Immature natural killer cell (primary cell): ENCODE measurements at regions not wholly inside any gene's neighbourhood (a gene's known extent, or its start where the extent isn't known, plus 50 kb on each side); places are given as distances from the start of the nearest gene placed in this dataset.
A peak's percentile ranks its signal among the peaks of the same experiment; 100 is the strongest.

Experiments used
- DNase-seq, 3 donors: peaks; one replicate each; pipeline ENCODE4 v3.0.0; 2022; ENCODE audit warnings: mixed read lengths in 1 of 3
- H3K27ac Mint-ChIP-seq, 6 donors: one replicate each; pipeline ENCODE4 v1.8.0; 2020; ENCODE audit warnings: mixed read lengths in 6 of 6, mild to moderate bottlenecking in 5 of 6, inconsistent platforms in 4 of 6, moderate library complexity in 3 of 6
- H3K27me3 Mint-ChIP-seq, 3 donors: one replicate each; pipeline ENCODE4 v1.8.0; 2020 to 2021; ENCODE audit warnings: low read depth in 3 of 3, mild to moderate bottlenecking in 3 of 3, mixed read lengths in 3 of 3, moderate library complexity in 3 of 3, inconsistent platforms in 1 of 3
- H3K36me3 Mint-ChIP-seq, 3 donors: one replicate each; pipeline ENCODE4 v1.8.0; 2020; ENCODE audit warnings: mixed read lengths in 3 of 3, inconsistent platforms in 2 of 3, mild to moderate bottlenecking in 2 of 3
- H3K4me1 Mint-ChIP-seq, 2 donors: one replicate each; pipeline ENCODE4 v1.8.0; 2020; ENCODE audit warnings: inconsistent platforms in 2 of 2, mild to moderate bottlenecking in 2 of 2, mixed read lengths in 2 of 2, moderate library complexity in 1 of 2
- H3K4me3 Mint-ChIP-seq, 5 donors: one replicate each; pipeline ENCODE4 v1.8.0; 2020; ENCODE audit warnings: mild to moderate bottlenecking in 5 of 5, mixed read lengths in 5 of 5, inconsistent platforms in 3 of 5, moderate library complexity in 3 of 5
- H3K9me3 Mint-ChIP-seq, 6 donors: one replicate each; pipeline ENCODE4 v1.8.0; 2020; ENCODE audit warnings: mild to moderate bottlenecking in 6 of 6, mixed read lengths in 6 of 6, inconsistent platforms in 4 of 6, moderate library complexity in 3 of 6

DNA sequence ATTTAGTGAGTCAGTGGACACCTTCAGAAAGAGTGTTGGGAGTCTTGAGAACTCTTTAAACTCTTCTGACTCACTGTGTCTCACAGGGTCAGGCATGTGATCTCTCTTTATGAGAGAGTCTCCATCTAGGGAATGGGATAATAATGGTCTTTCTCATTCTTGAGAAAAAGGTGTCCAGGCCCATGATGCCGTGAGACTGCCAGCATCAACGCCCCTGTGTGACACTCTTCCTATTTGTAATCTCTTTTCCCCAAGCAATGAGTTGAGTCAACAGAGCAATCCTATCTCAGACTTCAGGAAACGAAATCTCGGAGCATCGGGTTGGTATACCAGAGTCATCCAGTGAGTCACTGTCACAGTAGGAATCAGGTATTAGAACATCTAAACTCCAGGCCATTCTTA, 82.3 kb upstream of the BMP2 start:
- Mint-ChIP-seq H3K27me3 (peaks cover 0 to 2% (median 2%) of the 10 kb centered on the region in 3 donors), H3K4me1 (peaks cover 5 to 28% of the 10 kb centered on the region in 2 donors), H3K4me3 (no peak overlapping the region), H3K9me3 (peaks cover 0 to 4% (median 0%) of the 10 kb centered on the region in 6 donors), H3K27ac (no peak overlapping the region), H3K36me3 (no peaks in the 10 kb centered on the region)
- no peak for DNase-seq

DNA sequence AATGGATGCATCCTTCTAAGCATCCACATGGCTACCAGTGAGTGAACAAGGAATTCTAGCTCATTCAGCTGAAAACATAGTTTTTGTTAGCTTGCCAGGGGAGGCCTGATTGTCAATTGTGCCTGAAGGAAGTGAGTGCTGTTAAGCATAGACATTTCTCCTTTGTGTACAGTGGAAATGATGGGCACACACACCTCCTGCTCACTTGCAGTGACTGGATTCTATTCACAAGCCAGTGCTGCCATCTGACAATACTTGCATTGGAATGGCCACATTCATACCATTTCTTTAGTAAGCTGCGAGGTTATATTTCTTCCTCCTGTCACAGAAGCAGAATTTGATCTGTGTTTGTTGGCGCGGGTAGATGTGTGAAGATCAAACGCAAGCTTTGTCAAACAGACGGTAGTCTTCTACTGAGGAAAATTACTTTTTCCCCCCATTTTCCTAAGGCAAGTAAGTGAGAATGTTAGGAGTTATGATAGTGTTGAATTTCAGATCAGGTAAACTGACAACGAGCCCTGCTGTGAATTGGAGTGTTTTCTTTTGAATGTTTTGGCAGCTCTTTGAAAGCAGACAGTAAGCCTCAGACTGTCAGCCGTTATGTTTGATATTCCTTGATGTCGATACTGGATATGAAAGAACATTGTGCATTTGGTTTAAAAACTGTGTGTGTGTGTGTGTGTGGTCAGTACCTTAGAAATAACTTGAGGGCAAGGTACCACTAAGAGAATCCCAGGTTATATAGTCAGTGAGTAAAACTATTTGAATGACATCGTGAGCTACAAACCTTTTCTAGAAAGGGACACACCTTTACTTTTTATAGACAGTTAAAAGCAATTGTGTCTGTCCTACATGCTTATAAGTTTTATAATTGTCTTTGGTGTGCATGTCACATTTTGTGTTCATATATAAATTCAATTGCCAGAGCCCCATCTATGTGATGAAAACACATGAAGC, 84.2 kb upstream of the BMP2 start:
- no peaks in the 10 kb centered on the region for H3K36me3 Mint-ChIP-seq
- no peak overlapping the region for H3K4me3 Mint-ChIP-seq
- H3K27ac Mint-ChIP-seq = no peak overlapping the region
- peaks cover 0 to 6% (median 2%) of the 10 kb centered on the region in 3 donors for H3K27me3 Mint-ChIP-seq
- DNase-seq = no peak
- peaks cover 5 to 28% of the 10 kb centered on the region in 2 donors for H3K4me1 Mint-ChIP-seq
- peaks cover 0 to 2% (median 0%) of the 10 kb centered on the region in 6 donors for H3K9me3 Mint-ChIP-seq

DNA sequence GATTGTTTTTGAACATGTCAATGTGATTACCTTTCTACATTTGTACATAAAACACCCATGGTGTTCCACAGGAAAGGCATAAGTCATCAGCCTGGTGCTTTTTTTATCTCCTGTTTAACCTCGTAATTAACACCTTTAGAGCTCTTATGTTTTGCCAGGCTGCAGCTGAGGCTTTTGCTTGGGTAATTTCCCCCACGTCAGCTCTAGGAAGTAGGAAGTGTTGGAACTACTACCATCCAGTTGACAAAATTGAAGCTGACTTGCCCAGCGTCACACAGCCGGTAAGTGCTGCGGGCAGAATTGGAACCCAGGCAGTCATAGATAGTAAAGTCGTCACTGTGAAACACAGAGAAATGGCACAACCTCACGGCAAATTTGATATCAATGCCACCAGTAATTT, 86.6 kb upstream of the BMP2 start:
- H3K36me3 Mint-ChIP-seq = no peaks in the 10 kb centered on the region
- DNase-seq = no peak
- H3K4me1 Mint-ChIP-seq = peaks cover 5 to 17% of the 10 kb centered on the region in 2 donors
- H3K27ac Mint-ChIP-seq = no peak overlapping the region
- H3K4me3 Mint-ChIP-seq = peak overlapping the region in 1 of 5 donors; percentile 4
- H3K27me3 Mint-ChIP-seq = peaks cover 0 to 6% (median 0%) of the 10 kb centered on the region in 3 donors
- H3K9me3 Mint-ChIP-seq = no peaks in the 10 kb centered on the region

DNA sequence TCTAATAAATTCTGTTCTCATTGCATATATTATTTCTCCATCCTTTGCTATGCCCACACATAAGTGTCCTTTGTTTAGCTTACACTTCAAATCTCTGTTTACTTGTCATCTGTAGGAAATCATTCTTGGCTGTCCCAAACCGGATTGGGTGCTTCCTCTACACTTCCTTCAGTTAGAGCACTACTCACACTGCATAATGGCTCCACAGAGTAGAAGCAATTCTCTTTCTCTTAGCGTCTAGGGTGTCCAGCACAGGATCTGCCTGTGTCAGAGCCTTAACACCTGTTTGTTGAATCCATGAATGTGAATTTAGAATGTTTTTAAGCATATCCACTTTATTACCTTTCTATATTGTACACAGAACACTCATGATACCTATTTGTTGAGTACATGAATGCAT, 87.0 kb upstream of the BMP2 start:
- no peaks in the 10 kb centered on the region for H3K36me3 Mint-ChIP-seq
- DNase-seq = no peak
- H3K4me1 Mint-ChIP-seq = peaks cover 5 to 14% of the 10 kb centered on the region in 2 donors
- no peak overlapping the region for H3K4me3 Mint-ChIP-seq
- peaks cover 0 to 4% (median 0%) of the 10 kb centered on the region in 6 donors for H3K9me3 Mint-ChIP-seq
- no peak overlapping the region for H3K27ac Mint-ChIP-seq
- peaks cover 0 to 8% (median 1%) of the 10 kb centered on the region in 3 donors for H3K27me3 Mint-ChIP-seq

DNA sequence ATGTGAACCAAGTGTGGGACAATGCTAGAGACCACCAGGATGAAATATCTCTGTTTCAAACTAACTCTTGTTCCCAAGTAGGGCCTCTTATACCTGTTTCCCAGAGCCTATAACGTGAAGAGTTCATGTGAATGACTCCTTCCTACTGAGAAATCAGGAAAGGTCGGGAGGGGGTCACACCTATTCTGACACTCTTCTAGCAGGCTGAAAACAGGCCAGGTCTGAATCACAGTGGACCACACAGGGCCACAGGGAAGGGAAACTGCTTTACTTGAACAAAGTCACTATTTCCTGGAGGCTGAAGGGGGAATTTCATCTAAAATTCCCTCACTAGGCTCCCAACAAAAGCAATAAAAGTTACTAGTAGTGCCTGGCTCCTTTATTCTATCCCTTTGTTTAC, 88.4 kb upstream of the BMP2 start:
- Mint-ChIP-seq H3K4me1 (peaks cover 5 to 14% of the 10 kb centered on the region in 2 donors), H3K36me3 (no peaks in the 10 kb centered on the region), H3K4me3 (no peak overlapping the region), H3K9me3 (peaks cover 0 to 5% (median 0%) of the 10 kb centered on the region in 6 donors), H3K27me3 (peaks cover 0 to 9% (median 1%) of the 10 kb centered on the region in 3 donors), H3K27ac (no peak overlapping the region)
- no peak for DNase-seq

- H3K27me3 Mint-ChIP-seq = peaks cover 0 to 8% (median 1%) of the 10 kb centered on the region in 3 donors
- H3K4me3 Mint-ChIP-seq = no peak overlapping the region
- no peak overlapping the region for H3K27ac Mint-ChIP-seq
- peaks cover 5 to 14% of the 10 kb centered on the region in 2 donors for H3K4me1 Mint-ChIP-seq
- H3K9me3 Mint-ChIP-seq = peaks cover 0 to 5% (median 0%) of the 10 kb centered on the region in 6 donors
- no peak for DNase-seq
- H3K36me3 Mint-ChIP-seq = no peaks in the 10 kb centered on the region
Measured at GRCh38 chr20:6678101-6678500, 89.4 kb upstream of the BMP2 start.

DNA sequence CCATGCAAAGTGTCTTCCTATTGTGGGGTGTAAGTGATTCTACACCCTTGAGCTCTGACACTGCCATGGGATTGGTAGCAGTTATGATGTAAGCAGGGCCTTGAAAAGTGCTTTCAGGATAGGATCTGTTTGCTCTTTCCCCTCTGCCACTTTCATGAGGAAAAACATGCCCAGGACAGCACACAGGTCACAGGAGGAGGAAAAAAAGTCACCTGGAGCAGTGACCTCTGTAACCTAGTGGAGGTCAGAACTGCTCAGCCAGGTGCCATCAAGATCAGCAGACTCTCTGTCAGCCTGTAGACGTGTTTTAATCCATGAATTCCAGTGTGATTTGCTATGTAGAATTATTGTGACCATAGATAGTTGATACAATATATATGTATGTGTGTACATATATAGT, 92.7 kb upstream of the BMP2 start:
- H3K27me3 Mint-ChIP-seq = peaks cover 0 to 6% (median 1%) of the 10 kb centered on the region in 3 donors
- no peak overlapping the region for H3K27ac Mint-ChIP-seq
- H3K4me1 Mint-ChIP-seq = no peaks in the 10 kb centered on the region
- H3K4me3 Mint-ChIP-seq = no peak overlapping the region
- no peak for DNase-seq
- peaks cover 0 to 5% (median 0%) of the 10 kb centered on the region in 6 donors for H3K9me3 Mint-ChIP-seq
- no peaks in the 10 kb centered on the region for H3K36me3 Mint-ChIP-seq

- DNase-seq = no peak
- Mint-ChIP-seq H3K27me3 (peaks cover 0 to 4% (median 1%) of the 10 kb centered on the region in 3 donors), H3K9me3 (peaks cover 0 to 5% (median 0%) of the 10 kb centered on the region in 6 donors), H3K4me3 (no peak overlapping the region), H3K36me3 (no peaks in the 10 kb centered on the region), H3K4me1 (no peaks in the 10 kb centered on the region), H3K27ac (no peak overlapping the region)
Measured at GRCh38 chr20:6673071-6673470, 94.4 kb upstream of the BMP2 start.

GRCh38 chr20:6671829-6672228, 95.7 kb upstream of the BMP2 start:
- Mint-ChIP-seq H3K4me1 (no peaks in the 10 kb centered on the region), H3K4me3 (no peak overlapping the region), H3K9me3 (peaks cover 0 to 5% (median 0%) of the 10 kb centered on the region in 6 donors), H3K27me3 (peaks cover 1 to 5% (median 2%) of the 10 kb centered on the region in 3 donors), H3K36me3 (no peaks in the 10 kb centered on the region), H3K27ac (no peak overlapping the region)
- DNase-seq = no peak

DNA sequence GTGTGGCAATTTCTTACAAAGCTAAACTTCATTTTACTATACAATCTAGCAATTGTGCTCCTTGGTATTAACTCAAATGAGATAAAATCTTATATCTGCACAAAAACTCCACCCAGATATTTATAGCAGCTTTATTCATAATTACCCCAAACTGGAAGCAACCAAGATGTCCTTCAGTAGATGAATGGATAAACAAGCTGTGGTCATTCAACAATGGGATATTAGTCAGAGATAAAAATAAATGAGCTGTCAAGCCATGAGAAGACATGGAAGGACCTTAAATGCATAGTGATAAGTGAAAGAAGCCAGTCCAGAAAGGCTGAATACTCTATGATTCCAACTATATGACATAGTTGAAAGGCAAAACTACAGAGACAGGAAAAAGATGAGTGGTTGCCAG, 98.9 kb upstream of the BMP2 start:
- Mint-ChIP-seq H3K27me3 (peaks cover 2 to 5% (median 3%) of the 10 kb centered on the region in 3 donors), H3K4me3 (no peak overlapping the region), H3K27ac (no peak overlapping the region), H3K36me3 (no peaks in the 10 kb centered on the region), H3K9me3 (peaks cover 0 to 2% (median 0%) of the 10 kb centered on the region in 6 donors), H3K4me1 (peaks cover 13 to 29% of the 10 kb centered on the region in 2 donors)
- no peak for DNase-seq

DNA sequence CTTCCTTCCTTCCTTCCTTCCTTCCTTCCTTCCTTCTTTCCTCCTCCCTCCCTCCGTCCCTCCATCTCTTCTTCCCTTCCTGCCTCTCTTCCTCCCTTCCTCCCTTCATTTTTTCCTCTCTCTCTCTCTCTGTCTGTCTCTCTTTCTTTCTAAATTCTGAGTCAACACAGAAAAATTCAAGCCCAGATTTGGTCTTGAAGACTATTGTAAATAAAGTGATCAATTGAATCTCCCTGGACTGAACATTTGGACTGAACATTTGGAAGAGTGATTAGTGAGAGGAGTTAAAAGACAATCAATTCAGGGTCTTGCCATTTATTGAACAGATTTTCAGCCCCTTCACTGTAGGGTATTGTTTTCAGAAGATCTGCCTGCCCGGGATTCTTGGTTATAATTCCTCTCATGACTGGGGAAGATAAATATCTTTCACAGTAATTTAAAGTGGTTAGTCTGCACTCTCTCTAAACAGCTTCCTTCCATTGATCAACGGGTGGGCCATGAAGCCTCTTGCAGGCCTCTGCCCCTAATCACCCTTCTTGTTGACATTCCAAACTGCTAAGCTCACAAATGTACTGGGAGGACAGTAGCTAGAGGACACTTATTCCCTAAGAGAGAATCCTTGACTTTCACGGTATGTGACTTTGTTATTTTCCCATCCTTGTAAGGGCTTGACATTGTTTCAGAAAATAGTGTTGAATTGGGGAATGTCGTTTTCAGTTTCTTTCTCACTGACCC, 101.7 kb upstream of the BMP2 start:
- no peaks in the 10 kb centered on the region for H3K36me3 Mint-ChIP-seq
- H3K27ac Mint-ChIP-seq = no peak overlapping the region
- peaks cover 2 to 5% (median 3%) of the 10 kb centered on the region in 3 donors for H3K27me3 Mint-ChIP-seq
- H3K4me3 Mint-ChIP-seq = no peak overlapping the region
- H3K9me3 Mint-ChIP-seq = peaks cover 0 to 2% (median 0%) of the 10 kb centered on the region in 6 donors
- peaks cover 28 to 50% of the 10 kb centered on the region in 2 donors for H3K4me1 Mint-ChIP-seq
- DNase-seq = no peak

DNA sequence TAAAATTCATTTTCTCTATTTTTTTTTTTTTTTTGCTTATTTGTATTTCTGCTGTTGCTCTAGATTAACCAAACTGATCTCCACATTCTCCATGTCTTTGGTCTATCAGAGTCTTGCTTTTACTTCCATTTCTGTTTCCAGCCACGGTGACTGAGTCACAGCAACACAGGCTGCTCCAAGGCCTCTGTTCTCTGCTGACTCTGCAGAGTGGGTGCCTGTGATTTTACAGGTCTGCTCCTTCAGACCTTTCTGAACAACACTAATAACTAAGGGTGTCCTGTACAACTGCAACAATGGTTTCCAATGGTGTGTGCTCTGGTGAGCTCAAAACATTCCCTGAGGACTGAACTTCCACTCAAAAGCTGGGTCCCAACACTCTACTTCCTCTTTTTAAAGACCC, 102.3 kb upstream of the BMP2 start:
- no peak overlapping the region for H3K4me3 Mint-ChIP-seq
- H3K4me1 Mint-ChIP-seq = peaks cover 28 to 50% of the 10 kb centered on the region in 2 donors
- peaks cover 2 to 5% (median 3%) of the 10 kb centered on the region in 3 donors for H3K27me3 Mint-ChIP-seq
- DNase-seq = no peak
- no peaks in the 10 kb centered on the region for H3K36me3 Mint-ChIP-seq
- H3K9me3 Mint-ChIP-seq = peaks cover 0 to 2% (median 0%) of the 10 kb centered on the region in 6 donors
- no peak overlapping the region for H3K27ac Mint-ChIP-seq

- no peak overlapping the region for H3K27ac Mint-ChIP-seq
- no peak overlapping the region for H3K4me3 Mint-ChIP-seq
- peaks cover 2 to 5% (median 3%) of the 10 kb centered on the region in 3 donors for H3K27me3 Mint-ChIP-seq
- H3K36me3 Mint-ChIP-seq = no peaks in the 10 kb centered on the region
- H3K4me1 Mint-ChIP-seq = peaks cover 28 to 50% of the 10 kb centered on the region in 2 donors
- DNase-seq = no peak
- peaks cover 0 to 2% (median 0%) of the 10 kb centered on the region in 6 donors for H3K9me3 Mint-ChIP-seq
Measured at GRCh38 chr20:6664574-6664973, 102.9 kb upstream of the BMP2 start.
